T-helper 1 cell treated with Interleukin-12 subunit alpha and Interleukin-12 subunit beta and Interleukin-4 antibody, amounts not matched to agents 30 ng/mL and 1 ng/mL, for 36 hours (primary cell): ENCODE measurements at regions not wholly inside any gene's neighbourhood (a gene's known extent, or its start where the extent isn't known, plus 50 kb on each side); places are given as distances from the start of the nearest gene placed in this dataset.

Experiments
- intact Hi-C: fragments of 100-400 bp; cut with micrococcal nuclease; formaldehyde crosslinking; loops from one replicate; pipeline ENCODE4 v1.15.1; 2024

DNA sequence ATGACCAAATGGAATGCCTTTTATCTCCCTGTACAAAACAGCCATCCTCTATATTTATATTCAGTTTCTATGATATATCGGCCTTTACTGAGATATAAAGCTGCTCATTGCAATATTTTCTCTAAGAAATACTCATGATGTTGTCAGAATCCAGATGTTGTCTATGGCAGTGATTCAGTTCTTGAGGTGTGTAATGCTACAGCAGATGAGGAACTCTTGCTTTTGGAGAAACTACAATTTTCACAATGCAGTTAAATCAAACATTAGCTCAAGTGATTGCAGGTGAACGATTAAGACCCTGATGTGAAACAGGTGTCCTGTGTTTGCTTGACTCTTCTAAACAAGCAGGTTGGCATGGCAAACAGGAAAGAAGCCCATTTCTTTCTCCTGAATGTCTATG lies 256.2 kb upstream of the CDH20 start:
- intact Hi-C loops: no loop called here

DNA sequence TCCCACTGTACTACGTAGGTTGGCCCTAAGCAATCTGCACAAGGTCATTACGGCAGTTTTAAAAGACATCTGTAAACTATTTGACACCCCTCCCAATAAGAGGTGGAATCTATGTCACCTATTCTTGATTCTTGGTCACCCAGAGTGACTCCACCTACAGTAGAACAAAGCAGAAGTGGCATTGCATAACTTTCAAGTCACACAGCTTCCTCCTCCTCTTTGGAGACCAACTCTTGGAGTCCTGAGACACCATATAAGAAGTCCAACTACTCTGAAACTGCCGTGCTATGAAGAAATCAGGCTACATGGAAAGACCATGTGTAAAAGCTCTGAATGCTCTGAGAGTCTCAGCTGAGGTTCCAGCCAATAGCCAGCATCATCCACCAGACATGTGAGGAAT lies 253.5 kb upstream of the CDH20 start:
- intact Hi-C loops: no loop called here

DNA sequence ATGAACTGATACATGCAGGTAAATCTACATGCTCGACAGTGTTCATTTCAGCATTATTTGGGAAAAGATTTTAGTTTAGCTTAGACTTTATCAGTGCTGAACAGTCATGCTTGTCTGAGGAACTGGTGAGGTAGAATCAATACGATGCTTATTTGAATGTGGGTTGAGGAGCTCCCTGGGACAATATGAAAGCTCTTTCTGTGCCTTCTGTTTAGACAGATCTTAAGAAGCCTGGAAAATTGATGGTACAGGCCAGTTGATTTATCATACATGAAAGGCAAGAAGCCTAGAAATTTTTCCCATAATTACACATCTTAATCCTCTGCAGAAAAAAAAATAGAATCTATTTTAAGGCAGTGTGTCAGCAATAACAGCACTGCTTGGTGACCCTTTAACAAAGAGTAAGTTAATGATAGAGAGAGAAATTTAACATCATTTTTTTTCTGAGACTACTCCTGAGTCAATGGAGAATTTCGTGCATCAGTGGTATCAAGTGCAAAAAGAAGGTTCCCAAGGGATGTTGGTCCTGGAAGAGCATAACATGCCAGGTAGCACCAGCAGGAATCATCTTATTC lies 252.2 kb upstream of the CDH20 start:
- intact Hi-C loops: no loop called here

DNA sequence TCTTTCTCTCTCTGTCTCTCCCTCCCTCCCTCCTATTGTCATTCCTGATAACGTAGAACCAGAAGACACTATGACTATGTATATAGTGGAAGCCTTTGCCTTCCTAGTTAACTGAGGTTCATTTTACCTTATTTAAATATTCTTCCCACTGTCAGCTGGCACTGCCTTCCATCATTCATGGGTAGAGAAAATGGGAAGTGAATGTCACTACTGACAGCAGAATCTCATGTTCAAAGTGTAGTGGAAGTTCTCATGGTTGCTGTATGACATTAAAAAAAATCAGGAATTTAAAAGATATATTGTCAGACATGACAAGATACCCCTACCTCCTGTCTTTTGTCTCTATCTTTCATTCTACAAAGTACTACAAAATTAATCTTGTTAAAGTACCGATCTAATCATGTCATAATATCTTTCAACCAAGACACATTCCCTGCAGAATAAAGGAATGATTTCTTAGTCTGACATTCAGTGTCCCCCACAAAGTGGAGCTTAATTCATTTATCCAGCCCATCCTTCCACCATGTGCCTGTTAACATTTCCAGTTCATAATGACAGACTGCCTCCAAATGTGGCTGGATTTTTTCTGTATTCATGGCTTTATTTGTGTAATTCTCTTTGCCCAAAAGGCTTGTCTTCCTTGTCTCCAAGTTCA lies 250.1 kb upstream of the CDH20 start:
- intact Hi-C loops: no loop called here

DNA sequence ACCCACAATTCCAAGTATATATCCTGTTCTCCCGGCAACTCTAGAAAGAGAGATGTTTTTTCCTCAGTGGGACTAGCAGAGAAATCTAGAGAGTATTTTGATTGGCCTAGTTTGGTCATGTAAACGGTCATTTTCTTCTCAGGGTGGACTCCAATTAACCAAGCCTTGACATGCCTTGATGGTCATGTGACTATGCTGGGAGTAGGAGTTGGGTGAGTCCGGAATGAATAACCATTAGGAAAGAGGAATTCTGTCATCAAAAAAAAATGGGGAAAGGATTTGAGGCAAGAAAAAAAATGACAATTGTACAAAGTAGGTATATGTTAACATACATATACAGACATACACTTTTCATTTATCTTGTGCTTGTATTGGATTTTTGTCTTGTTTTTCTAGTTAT lies 248.2 kb upstream of the CDH20 start:
- intact Hi-C loops: loop anchor here (5.0 kb wide), 1 partner anchor 1047 kb away; no protein-coding TSS in a partner anchor

DNA sequence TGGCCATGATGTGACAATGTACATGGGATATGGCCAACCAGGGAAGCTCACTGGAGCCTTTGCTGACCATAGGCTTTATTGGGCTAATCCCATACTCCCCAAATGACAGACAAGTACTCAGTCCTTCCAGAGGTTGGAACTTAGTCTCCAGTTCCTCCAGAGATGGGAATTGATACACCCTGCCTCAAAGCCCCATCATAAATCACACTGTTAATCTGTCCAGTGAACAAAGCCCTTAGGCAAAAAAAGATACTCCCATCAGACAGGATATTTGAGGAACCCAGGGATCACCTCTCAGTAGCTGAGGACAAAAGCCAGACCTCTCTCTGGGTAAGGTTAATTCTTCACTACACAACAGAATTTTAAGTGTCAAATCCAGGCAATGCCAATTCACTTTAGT lies 247.5 kb upstream of the CDH20 start:
- intact Hi-C loops: loop anchor here (5.0 kb wide), 1 partner anchor 1047 kb away; no protein-coding TSS in a partner anchor

DNA sequence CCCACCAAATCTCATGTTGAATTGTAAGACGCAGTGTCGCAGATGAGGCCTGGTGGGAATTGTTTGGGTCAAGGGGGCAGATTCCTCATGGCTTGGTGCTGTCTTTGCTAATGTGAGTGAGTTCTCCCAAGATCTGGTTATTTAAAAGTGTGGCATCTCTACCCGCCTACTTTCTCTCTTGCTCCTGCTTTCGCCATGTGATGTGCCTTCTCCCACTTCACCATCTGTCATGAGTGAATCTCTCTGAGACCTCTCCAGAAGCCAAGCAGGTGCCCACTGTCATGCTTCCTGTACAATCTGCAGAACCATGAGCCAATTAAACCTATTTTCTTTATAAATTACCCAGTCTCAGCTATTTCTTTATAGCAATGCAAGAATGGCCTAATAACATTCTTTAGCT lies 246.6 kb upstream of the CDH20 start:
- intact Hi-C loops: loop anchor here (5.0 kb wide), 1 partner anchor 1046 kb away; no protein-coding TSS in a partner anchor

DNA sequence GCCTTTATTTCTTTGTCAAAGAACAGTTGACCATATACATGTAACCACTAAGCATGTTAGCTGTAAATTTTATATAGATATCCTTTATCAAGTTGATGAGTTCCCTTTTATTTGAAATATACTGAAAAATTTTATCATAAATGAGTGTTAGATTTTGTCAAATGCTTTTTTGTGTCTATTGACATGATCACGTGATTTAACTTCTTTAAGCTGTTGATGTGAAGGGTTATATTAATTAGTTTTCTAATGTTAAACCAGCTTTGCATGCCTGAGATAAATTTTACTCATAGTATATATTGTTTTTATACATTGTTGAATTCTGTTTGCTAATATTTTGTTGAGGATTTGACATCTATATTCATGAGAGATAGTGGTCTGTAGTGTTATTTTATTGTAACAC lies 241.9 kb upstream of the CDH20 start:
- intact Hi-C loops: no loop called here

DNA sequence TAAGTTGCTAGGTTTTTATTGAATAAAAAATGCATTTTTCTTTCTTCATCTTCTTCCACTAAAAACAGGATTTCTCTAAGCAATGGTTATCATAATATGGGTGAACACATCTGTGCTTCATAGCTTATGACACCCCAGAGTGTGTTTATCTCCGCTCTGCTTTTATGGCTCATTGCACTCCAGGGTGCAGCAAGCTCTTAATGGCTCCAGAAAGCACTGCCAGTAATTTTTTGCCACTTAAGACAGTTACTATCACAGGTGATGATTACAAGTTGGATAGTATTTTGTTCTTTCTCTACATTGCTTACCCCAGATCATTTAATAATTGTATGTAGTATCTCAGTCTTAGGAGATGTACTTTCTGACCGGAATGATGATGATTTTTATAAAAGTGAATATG lies 239.3 kb upstream of the CDH20 start:
- intact Hi-C loops: no loop called here

DNA sequence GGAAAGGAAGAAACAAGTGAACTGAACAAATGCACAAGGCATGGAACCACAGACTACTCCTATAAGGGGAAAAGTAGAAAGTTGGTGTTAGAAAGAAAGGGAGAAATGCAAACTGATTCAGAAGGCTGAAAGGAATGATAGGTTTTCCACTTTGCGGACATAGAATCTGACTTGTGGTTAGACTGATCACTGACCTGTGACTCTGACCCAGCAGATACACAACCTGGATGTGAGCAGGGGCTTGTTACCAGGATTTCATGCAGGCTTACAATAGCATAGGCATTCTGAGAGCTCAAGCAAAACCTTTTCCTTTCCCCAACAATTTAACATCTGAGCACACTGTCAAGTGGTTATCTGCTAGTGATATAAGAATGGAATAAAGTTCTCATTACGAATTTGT lies 237.0 kb upstream of the CDH20 start:
- intact Hi-C loops: no loop called here

DNA sequence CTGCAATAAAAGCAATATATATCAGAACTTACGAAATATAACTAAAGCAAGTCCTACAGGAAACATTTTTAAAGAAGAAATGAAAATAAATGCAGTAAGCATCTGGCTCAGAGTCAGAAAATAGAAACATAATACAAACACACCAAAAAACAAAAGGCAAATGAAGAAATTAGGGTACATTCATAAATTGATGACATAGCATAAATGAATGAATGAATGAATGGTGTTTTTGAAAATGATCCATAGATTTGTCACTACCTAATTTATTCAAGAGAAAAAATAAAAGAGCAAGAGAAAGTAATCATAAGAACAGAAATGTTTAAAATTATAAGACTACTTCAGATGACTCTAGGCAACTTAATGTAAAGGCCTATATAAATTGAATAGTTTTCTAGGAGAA lies 226.1 kb upstream of the CDH20 start:
- intact Hi-C loops: loop anchor here (1.0 kb wide), 1 partner anchor 47 kb away; no protein-coding TSS in a partner anchor

DNA sequence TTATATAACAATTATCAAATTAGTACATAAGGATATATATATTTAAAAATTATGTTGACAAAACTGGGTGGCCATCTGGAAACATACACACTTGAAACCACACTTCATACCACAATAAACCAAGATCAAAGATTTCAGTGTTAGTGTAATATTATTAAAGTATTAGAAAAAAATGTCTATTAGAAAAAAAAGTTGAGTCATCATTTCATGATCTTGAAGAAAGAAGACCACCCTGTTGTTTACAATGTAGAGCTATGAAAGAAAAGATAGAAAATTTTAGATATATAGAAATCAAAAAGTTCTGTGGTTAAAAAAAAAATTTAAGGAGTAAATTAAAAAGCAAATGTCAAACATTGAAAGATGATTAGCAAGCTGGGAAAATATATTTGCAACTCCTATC lies 224.5 kb upstream of the CDH20 start:
- intact Hi-C loops: no loop called here

DNA sequence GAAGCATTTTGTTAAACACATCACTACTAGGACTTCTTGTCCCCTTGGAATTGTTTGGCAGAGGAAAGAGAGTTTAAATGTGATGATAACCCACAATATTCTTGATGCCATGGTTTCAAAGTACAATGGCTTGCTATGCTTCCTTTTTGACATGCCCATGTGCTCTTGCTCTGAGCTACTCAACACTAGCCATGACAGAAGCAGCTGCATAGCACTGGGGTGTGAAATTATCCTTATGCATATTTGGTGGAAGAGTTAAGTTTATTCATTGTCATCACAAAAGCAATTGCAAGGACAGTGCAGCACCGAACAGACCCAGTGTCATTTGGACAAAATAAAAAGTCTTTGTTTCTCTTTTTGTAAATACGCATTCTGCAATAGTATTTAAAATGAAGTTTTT lies 209.9 kb upstream of the CDH20 start:
- intact Hi-C loops: no loop called here

DNA sequence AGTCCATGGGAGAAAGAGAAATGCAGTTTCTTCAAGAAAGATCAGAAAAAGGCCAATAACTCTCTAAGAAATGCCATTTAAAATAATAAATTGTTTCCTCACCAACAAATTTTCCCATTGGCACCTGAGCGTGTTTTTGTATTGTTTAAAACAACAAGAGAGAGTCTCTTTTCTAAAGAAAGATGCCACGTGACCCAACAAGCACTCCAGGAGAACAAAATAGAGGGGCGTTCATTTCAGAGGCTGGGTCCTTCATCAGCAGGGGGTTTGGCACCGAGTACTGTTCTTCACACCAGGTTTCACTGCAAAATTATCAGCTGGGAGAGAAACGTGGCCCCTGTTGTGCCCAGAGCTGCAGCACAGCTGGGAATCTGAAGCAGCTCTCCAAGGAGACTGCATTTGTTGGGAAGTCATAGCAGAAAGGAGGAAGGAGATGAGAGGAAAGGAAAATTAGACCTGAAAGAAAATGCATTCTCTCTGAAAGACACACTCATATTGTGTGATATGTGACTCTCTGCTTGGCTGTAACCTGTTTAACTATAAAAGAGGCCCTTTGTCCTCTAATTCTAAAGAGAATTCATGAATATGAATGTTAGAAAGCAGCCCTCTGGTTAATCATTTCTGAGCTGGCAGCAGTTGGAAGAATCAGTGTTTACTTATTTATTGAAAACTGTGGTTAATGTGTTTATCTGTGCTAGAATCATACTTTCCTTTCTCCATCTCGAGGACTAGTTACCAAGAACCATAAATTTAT lies 205.3 kb upstream of the CDH20 start:
- intact Hi-C loops: no loop called here

DNA sequence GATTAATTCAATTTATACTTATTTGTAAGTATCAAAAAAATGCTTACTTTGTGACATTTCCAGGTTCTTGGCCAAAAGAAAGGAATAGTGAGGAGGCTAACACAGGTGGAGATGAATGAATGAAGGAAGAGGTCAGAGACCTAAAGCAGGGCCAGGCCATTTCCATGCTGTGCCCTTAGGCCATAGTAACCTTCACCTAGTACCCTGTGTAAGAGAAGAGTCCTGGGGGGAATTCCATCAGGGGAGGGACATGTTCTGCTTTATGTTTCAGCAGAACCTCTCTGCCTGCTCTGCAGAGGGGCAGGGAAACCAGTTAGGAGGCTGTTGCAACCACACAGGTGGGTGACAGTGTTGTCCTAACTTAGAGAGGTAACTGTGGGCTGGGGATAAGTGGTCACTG lies 204.2 kb upstream of the CDH20 start:
- intact Hi-C loops: no loop called here

DNA sequence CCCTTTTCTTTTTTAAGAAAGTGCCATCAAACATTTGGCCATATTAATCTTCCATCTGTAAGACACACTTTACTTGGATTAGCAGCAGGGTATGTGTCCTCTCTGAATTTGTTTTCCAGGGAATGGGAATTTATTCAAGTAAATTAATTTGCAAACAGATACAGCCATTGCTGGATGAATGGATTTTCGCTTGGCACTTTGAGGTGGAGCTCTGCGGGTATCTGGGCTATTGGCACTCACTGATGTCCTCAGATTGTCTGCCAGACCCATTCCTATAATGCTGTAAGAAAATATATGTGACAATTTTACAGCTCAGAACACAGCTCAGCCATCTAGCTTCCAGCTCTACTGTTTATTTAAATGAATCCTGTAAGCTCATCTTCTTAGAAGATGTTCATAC lies 201.2 kb upstream of the CDH20 start:
- intact Hi-C loops: no loop called here

DNA sequence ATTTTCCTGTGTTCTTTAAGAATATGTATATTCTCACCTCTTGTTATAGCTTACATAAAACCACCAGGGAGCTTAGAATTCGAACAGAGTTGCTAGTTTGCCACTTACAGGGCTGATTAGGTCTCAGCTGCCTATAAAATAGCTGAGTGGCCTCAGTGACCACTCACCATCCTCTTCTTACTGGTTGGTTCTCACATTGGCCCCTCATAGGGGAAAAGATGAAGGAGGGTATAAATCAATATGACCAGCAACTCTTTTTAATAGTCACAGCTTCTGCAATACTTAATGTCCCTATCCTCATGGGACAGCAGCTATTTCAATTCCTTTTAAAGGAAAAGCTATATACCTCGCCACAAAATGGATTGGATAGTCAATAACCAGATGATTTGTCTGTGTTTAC lies 199.4 kb upstream of the CDH20 start:
- intact Hi-C loops: no loop called here

DNA sequence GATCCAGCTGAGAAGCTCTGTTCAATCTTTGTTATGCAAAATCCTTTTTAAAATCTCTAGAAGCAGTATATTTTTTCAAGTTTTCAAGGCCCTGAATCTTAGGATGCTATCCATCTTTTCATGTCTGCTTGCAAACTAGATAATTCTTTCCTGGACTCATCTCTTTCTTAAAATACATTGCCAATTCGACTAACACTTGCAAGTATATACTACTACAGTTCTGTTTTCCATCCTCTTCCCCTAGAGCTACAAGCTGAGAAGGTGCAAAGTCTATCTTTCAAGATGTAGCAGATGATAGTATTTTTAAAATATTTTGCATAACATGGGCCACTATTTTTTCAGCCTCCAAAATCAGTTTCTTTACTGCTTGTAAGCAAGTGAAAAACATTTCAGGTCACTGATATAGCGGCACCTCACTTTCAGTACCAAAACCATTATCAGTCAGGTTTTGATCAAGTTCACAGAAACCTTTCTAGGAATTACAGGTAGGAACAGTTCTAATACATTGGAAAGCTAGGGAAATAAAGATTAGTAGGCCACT lies 196.4 kb upstream of the CDH20 start:
- intact Hi-C loops: no loop called here

DNA sequence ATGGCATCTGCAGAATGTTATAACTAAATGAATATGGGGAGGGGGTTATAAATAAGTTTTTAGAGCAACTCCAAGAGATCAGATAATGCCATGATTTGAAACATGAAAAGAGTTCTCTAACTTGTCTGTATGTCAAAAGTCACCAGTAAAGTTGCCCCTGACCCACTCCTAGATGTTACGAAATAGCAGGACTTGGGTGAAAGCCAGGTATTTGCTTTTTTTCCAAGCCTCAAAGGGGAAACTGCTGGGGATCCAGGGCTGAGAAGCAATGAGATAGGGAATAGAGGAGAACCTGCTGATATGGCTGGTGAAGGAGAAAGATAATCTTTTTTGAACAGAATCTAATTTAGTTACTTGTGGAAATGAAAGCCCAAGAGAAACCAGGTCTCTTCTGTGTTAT lies 191.5 kb upstream of the CDH20 start:
- intact Hi-C loops: no loop called here

DNA sequence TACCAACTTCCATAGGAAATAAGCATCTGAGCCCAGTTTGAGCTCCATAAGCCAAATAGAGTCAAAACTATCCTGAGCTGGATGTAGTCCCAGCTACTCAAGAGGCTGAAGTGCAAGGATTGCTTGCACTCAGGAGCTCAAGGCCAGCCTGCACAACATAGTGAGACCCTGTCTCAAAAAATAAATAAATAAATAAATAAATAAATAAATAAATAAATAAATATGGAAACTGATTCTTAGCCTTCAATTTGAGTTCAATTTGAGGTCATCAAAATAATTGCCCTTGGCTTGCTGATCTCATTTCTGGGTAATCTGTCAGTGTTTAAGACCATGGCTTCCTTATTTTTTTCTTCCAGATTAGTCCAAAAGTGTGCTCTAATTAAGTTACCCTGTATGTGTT lies 184.9 kb upstream of the CDH20 start:
- intact Hi-C loops: no loop called here

DNA sequence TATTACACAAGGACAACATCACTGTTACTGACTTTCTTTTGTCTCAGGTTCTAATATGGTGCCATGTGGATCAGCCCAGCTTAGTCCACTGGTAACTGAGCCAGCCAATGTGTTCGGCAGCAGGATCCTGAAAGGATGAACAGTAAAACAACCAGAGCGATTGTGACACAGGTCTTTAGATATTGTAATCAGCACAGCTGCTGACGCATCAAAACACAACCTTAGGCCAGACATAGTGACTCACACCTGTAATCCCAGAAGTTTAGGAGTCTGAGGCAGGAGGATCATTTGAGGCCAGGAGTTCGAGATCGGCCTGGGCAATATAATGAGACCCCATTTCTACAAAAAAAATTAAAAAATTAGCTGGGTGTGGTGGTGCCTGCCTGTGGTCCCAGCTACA lies 183.4 kb upstream of the CDH20 start:
- intact Hi-C loops: no loop called here

DNA sequence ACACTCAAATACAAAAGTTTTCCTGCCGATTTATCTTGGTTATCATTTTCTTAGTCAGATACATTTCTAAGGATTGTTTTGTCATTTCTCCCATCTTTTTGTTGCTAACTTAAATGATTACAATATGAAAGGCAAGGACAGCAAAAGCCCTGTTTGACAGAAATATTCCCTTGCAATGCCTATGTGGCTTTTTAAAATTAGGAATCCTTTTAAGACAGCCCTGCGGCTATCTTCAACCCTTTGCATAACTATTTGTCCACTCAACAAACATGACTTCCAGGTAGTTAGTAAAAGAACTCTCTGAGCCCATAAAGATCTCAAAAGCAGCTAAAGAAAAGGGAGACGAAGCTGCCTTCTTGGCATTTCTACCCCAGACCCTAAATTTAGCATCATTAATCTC lies 179.7 kb upstream of the CDH20 start:
- intact Hi-C loops: no loop called here
